NCI-H345 treated with DMSO at 0.1 percent for 48 hours (cell line): ENCODE measurements at regions not wholly inside any gene's neighbourhood (a gene's known extent, or its start where the extent isn't known, plus 50 kb on each side); places are given as distances from the start of the nearest gene placed in this dataset.
"Not testable (repeated sequence)": the region's sequence is repeated elsewhere in the genome, so short reads cannot be mapped to it uniquely, and the experiment has no call there.

Experiments used
- DNase-seq: peaks from one replicate; lab custom pipeline; 2025; ENCODE audit not compliant: unreplicated experiment; lab: John Stamatoyannopoulos, UW

DNA sequence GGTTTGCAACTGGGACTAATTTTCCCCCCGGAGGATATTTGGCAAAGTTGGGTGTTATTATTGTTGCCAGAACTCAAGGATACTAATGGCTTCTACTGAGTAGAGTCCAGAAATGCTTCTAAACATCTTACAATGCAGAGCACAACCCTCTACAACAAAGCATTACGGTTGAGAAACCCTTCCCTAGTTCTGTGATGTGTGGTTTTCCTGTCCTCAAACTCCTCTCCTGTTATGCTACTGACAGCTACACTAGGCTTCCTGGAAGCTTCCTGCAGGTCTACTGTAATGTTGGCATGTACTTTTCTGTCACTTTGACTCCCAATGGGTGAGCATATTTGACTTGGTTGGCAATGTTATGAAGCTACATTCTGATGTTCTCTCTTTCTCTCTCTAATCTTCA, 1656.9 kb downstream of the MRPL39 start:
- no peak for DNase-seq

DNA sequence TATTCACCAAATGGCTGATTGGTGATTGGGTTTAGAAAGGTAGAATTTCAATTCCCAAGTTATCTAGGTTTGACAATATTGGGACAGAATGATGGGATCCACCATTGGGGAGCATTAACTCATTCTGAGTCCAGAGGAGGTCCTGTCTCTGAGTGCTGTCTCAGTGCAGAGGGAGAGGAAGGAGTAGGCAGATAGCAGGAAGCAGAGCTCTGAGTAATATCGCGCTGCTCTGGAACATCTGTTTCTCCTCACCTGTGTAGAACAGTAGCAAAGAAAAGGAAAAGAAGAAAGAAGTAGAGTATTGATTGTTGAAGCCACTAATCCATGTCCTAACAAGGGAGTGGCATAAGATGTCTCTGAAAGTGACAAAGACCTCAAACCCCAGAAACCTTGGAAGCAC, 1657.8 kb downstream of the MRPL39 start:
- DNase-seq, result no peak

DNA sequence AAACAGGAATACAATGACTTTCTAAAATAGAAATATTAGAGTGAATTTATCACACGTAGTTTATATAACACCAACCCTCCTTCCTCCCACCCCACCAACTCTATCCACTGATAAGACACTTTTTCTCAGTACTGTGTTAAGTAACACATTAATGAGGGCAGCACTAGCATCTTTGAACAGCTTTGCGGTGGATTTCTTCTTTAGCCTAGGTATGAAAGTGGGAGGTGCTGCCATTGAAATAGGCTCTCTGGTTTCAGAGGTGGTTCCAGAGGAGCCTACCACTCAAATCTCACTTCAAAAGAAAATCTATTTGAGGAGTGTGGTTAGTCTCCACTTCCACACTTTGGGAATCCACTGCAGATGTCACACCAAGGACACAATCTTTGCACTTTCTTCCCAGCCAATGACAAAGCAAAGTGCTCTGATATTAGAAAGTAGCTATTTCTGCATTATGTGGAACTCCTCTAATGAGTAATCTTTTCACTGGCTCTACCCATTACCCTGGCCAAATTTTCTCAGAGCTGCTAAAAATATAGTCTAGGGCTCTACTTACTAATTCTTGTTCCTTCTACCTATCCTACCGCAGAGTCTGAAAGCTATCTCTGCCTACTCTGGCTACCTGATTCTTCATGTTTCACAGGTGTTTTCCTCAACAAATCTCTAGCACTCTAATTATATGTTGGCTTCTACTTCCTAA, 1667.8 kb downstream of the MRPL39 start:
- DNase-seq, result no peak

DNA sequence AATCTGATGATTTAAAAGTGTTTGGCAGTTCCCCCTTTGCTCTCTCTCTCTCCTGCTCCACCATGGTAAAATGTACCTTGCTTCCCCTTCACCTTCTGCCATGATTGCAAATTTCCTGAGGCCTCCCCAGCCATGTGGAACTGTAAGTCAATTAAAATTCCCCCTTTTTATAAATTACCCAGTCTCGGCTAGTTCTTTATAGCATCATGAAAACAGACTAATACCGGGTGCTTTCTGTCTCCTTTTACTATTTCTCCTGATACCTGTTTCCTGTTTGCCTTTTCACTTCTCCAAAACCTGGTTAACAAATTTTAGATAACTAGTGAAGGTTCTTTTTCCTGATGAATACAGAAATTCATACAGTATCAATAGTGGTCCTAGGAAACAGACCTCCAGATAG, 1670.3 kb downstream of the MRPL39 start:
- no peak for DNase-seq

- no peak for DNase-seq
These were observed 1671.1 kb downstream of the MRPL39 start for GRCh38 chr21:23936224-23936623.

DNA sequence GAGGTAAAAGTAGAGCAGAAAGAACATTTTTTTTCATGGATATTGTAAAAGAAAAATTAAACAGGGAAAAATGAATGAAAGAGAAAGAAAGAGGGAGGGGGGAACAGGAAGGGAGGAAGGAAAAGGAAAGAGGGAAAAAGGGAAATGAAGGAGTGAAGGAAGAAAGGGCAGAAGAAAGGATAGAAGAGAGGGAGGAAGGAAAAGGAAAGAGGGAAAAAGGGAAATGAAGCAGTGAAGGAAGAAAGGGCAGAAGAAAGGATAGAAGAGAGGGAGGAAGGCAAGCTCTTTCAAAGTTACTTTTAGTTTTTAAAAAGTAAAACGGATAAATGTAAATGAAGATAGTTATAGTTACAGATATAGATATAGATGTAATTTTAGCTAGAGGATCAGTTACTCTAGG, 1676.7 kb downstream of the MRPL39 start:
- no peak for DNase-seq

GRCh38 chr21:23926430-23926829, 1680.9 kb downstream of the MRPL39 start:
- not testable (repeated sequence) for DNase-seq

GRCh38 chr21:23921670-23922418, 1685.4 kb downstream of the MRPL39 start:
- DNase-seq, result no peak

DNA sequence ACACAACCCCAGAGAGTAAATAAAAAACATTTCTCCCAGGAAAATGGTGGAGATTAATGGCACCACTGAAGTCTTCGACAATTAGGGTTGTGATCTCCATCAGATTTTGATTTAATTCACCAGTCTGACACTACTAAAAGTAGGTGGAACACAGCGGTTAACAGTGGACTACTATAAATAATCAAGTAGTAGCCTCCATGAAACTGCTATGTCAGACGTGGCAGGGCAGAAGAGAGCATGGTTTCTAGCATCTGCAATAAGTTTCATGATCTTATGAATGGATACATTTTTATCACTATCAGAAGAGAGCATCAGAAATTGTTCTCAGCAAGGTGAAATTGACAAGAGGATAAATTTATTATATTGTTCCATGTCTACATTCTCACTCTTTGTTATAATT, 1706.6 kb downstream of the MRPL39 start:
- DNase-seq, result no peak

DNA sequence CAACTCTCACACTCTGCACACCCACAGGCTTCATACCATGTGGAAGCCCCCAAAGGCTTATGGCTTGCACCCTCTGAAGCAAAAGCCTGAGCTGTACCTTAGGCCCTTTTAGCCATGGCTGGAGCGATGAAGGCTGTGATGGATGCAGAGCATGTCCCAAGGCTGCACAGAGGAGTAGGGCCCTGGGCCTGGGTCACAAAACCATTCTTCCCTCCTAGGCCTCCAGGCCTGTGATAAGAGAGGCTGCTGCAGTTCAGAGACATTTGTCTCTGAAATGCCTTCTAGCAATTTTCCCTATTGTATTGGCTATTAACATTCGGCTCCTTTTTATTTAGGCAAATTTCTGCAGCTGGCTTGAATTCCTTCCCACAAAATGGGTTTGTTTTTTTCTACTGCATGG, 1707.7 kb downstream of the MRPL39 start:
- no peak for DNase-seq

- DNase-seq, result no peak
These were observed 1716.6 kb downstream of the MRPL39 start for GRCh38 chr21:23890652-23891051.

- DNase-seq, result no peak
These were observed 1719.5 kb downstream of the MRPL39 start for GRCh38 chr21:23887725-23888306.

DNA sequence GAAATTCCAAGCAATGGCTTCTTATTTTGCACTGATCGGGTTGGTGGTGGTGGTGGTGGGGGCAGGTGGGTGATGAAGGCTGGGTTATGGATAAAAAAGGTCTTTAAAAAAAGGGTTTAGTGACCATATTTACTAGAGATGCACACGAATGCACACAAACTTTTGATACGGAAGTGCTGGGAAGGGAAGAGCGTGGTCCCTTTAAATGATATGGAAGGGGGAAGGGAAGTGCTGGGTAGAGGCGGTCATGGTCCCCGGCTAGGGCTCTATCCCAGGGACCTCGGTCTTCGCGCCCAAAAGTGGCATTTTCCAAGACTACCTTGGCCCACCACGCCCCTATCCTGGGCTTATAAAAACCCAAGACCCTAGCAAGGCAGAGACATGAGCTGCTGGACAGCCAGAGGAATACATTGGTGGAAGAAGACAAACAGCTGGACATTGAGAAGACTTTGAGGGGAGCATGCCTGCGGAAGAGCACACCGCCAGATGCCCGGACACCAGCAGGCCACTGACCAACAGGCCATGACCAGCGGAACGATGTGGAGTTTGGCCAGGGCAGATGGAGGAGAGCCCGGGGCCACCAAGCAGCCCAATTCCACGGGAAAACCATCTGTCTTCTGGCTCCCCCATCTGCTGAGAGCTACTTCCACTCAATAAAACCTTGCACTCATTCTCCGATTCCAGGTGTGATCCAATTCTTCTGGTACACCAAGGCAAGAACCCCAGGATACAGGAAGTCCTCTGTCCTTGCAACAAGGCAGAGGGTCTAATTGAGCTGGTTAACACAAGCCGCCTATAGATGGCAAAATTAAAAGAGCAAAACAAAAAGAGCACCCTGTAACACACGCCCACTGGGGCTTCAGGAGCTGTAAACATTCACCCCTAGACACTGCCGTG, 1720.2 kb downstream of the MRPL39 start:
- DNase-seq, result no peak

- DNase-seq, result no peak
These were observed 1725.5 kb downstream of the MRPL39 start for GRCh38 chr21:23881783-23882182.

DNA sequence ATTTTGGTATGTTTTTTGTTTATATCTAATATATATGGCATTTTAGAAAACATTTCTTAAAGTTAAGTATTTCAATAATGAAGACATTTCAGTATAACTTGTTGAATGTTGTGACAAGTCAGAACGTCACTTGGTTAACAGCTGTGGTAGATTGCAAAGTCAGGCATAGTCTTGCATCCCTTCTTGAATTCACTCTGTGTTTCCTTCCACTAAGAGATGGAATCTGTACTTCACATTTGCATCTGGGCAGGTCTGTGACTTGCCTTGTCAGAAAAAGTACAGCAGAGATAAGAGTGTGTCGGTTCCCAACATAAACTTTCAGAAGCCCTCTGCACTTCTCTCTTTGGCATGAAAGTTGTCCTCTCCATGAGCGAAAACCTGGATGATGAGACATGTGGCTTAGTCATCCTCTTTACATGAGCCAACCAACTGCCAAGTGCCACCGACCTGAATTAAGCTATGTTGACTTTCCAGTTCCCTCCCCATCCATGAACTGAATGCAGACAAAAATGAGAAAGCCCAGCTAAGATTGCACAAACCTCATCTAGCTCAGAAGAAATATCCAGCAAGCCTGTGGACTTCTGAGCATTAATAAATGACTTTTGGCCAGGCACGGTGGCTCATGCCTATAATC, 1730.2 kb downstream of the MRPL39 start:
- DNase-seq, result no peak

DNA sequence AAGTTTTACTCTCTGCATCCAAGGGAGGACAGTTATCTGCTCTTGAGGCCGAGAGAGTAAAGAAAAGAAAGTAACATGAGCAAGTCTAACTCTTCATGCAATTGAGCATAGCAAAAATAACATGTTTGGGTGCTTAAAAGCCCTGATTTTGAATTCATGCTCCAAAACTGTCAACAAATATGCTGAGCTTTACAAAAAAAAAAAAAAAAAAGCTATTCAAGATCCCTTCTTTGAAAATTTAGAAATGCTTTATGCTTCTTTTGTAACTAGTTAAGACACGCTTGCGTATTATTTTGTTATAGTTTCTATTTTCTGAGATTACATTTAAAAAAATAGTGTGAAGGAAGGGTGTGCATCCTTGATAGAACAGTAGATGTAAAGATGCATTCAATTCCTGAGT, 1733.0 kb downstream of the MRPL39 start:
- DNase-seq, result no peak

DNA sequence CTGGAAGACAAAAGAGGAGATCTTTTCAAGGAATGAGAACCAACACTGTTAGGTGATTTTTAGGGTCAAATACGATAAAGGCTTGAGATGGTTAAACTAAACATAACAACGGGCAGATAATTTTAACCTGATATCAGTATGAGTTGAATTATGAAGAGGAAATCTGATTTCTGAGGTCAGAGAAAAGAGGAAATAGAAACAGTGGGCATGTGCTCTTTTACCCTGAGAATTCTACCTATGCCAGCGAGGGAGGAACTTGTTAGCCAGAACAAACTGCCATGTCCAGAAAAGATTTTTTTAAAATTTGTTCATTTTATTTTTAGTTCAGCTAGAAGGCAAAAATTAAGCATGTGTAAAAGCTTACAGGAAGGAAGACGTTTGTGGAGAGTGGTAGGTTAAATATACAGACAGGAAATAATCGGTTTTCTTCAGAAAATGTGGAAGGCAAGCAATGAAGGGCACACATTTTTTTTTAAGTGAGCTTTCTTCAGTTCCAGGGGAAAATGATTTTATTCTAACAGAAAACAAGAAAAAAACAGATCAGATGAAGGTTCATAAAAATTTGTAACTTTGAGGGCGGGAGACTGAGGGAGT, 1745.3 kb downstream of the MRPL39 start:
- no peak for DNase-seq

GRCh38 chr21:23858878-23859277, 1748.4 kb downstream of the MRPL39 start:
- no peak for DNase-seq

- DNase-seq, result peak; percentile 48
These were observed 1753.4 kb downstream of the MRPL39 start for GRCh38 chr21:23853796-23854379.

DNA sequence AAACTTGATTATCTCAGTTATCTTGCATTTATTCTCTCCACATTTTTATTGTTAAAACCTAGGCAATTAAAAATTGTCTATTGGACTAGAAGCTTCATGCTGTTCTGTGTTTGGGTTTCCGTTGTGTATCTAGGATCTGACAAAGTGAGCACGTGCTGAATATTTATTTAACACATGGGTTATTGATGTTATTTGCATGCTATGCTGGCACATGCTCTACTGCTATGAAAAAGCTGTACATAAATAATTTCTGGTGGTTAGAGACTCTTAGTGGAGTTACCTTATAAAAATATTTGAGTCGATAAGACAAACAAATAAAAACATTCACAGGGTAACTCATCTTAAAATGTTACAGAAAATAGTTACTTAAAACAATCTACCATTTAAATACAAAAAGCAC, 1769.7 kb downstream of the MRPL39 start:
- DNase-seq, result no peak
